K562 (cell line): ENCODE measurements at regions not wholly inside any gene's neighbourhood (a gene's known extent, or its start where the extent isn't known, plus 50 kb on each side); places are given as distances from the start of the nearest gene placed in this dataset.

ENCODE experiments used
- EZH2 ChIP-seq: IDR thresholded peaks from 2 replicates; pipeline ENCODE4 v1.6.1; 2012; ENCODE audit warnings: low read depth, mild to moderate bottlenecking, inconsistent platforms, low read length, borderline replicate concordance
- FOXM1 ChIP-seq, 2 experiments: fragments of 450-650 bp in 1 of 2; sonication (generic) in 1 of 2; formaldehyde crosslinking in 1 of 2; IDR thresholded peaks; 2 replicates each; pipeline versions ENCODE4 v1.6.1 to v1.9.0; 2017 to 2022; ENCODE audit warnings: low read depth in 2 of 2, mild to moderate bottlenecking in 2 of 2, missing genetic modification reagents in 1 of 2, moderate library complexity in 1 of 2
- KHSRP ChIP-seq: fragments of 450-650 bp; IDR thresholded peaks from 2 replicates; pipeline ENCODE4 v1.6.1; 2017
- NR2C1 ChIP-seq, 2 experiments: fragments of 450-650 bp; IDR thresholded peaks; 2 replicates each; pipeline ENCODE4 v1.6.1; 2017; ENCODE audit warnings: mild to moderate bottlenecking in 2 of 2, antibody characterized with exemption in 1 of 2, inconsistent platforms in 1 of 2, missing compliant biosample characterization in 1 of 2, missing genetic modification characterization in 1 of 2
- POLR2A ChIP-seq: fragments of 450-650 bp; conservative IDR thresholded peaks from 2 replicates; pipeline ENCODE4 v1.6.1; 2016
- TCF7L2 ChIP-seq: fragments of 150-350 bp; IDR thresholded peaks from 2 replicates; pipeline ENCODE4 v1.6.1; 2016; ENCODE audit warnings: low read depth, mild to moderate bottlenecking, low read length, moderate library complexity
- ZNF589 ChIP-seq: fragments of 200-800 bp; sonication (Bioruptor generic); IDR thresholded peaks from 2 replicates; pipeline ENCODE4 v1.6.1; 2016; ENCODE audit warnings: low read depth, missing genetic modification characterization, missing compliant biosample characterization
- TF ChIP-seq, protein P1 (sequence below), 3 experiments: IDR thresholded peaks in 2 of 3; conservative IDR thresholded peaks in 1 of 3; 2 replicates each; pipeline ENCODE4 v1.5.1; 2011 to 2012; ENCODE audit warnings: low read length in 3 of 3, mild to moderate bottlenecking in 3 of 3, control low read depth in 2 of 3, improper control_type of control experiment in 1 of 3, inconsistent platforms in 1 of 3, low read depth in 1 of 3, mixed read lengths in 1 of 3, moderate library complexity in 1 of 3; ENCODE audit not compliant: insufficient read depth in 2 of 3

DNA sequence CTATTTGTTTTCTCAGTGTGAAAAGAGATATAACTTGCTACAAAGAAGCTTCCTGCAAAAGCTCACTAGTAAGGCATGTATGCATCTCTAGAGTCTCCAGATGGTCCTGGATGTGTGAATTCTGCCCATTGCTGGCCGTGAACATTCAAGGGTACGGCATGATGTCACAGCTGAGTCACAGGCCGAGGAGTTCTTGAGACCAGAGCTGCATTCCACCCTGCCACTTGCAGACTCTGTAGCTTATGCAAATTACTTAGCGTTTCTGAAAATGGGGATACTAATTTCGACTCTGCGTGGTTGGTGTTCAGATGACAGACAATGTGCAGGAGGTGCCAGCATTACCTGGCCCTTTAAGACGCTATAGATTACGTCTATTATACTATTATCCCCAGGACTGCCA is 470.7 kb downstream of the ZNF536 start:
- TF ChIP-seq, protein P1, sequence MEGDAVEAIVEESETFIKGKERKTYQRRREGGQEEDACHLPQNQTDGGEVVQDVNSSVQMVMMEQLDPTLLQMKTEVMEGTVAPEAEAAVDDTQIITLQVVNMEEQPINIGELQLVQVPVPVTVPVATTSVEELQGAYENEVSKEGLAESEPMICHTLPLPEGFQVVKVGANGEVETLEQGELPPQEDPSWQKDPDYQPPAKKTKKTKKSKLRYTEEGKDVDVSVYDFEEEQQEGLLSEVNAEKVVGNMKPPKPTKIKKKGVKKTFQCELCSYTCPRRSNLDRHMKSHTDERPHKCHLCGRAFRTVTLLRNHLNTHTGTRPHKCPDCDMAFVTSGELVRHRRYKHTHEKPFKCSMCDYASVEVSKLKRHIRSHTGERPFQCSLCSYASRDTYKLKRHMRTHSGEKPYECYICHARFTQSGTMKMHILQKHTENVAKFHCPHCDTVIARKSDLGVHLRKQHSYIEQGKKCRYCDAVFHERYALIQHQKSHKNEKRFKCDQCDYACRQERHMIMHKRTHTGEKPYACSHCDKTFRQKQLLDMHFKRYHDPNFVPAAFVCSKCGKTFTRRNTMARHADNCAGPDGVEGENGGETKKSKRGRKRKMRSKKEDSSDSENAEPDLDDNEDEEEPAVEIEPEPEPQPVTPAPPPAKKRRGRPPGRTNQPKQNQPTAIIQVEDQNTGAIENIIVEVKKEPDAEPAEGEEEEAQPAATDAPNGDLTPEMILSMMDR (IDR thresholded peaks at IDR 0.05 in 2 of 3, conservative IDR thresholded peaks at IDR 0.05 in 1 of 3; ENCODE audit: insufficient read depth in 2 of 3, low read depth in 1 of 3, low read length in 3 of 3) = no peak
- TF ChIP-seq EZH2 = no peak
- TF ChIP-seq ZNF589 = no peak
- TF ChIP-seq KHSRP = no peak
- no peak for TF ChIP-seq FOXM1 (IDR thresholded peaks at IDR 0.05; ENCODE audit: low read depth)
- no peak for TF ChIP-seq FOXM1 (CRISPR knock-in tag; IDR thresholded peaks at IDR 0.05; ENCODE audit: low read depth)
- TF ChIP-seq TCF7L2 = no peak
- TF ChIP-seq POLR2A = no peak
- no peak for TF ChIP-seq NR2C1 (IDR thresholded peaks at IDR 0.05)
- TF ChIP-seq NR2C1 (tag; IDR thresholded peaks at IDR 0.05) = no peak
